HEK293T (cell line): ENCODE measurements at regions not wholly inside any gene's neighbourhood (a gene's known extent, or its start where the extent isn't known, plus 50 kb on each side); places are given as distances from the start of the nearest gene placed in this dataset.

Source experiments
- CTCF ChIA-PET: fragments of 350-600 bp; formaldehyde crosslinking; extraction: SDS; loops from one replicate; lab custom pipeline; 2021; ENCODE audit warnings: antibody characterized with exemption, inconsistent platforms; lab: Yijun Ruan, JAX
- POLR2A ChIA-PET: fragments of 350-600 bp; formaldehyde crosslinking; extraction: SDS; loops from one replicate; lab custom pipeline; 2020; ENCODE audit warnings: antibody characterized with exemption, inconsistent platforms; lab: Yijun Ruan, JAX
- DNase-seq: peaks from one replicate; pipeline ENCODE4 v3.0.0; 2012; ENCODE audit warnings: mixed read lengths; ENCODE audit errors: extremely low spot score
- ARNT ChIP-seq: fragments of 450-650 bp; IDR thresholded peaks from 2 replicates; pipeline ENCODE4 v1.6.1; 2017; ENCODE audit warnings: mild to moderate bottlenecking
- BHLHE40 ChIP-seq: fragments of 450-650 bp; IDR thresholded peaks from 2 replicates; pipeline ENCODE4 v1.6.1; 2016; ENCODE audit warnings: mild to moderate bottlenecking, moderate library complexity, borderline replicate concordance
- CTBP1 ChIP-seq: fragments of 450-650 bp; IDR thresholded peaks from 2 replicates; pipeline ENCODE4 v1.6.1; 2016; ENCODE audit warnings: borderline replicate concordance
- ELF4 ChIP-seq: fragments of 450-650 bp; IDR thresholded peaks from 2 replicates; pipeline ENCODE4 v1.6.1; 2017; ENCODE audit warnings: antibody characterized with exemption
- FOXA1 ChIP-seq: fragments of 450-650 bp; IDR thresholded peaks from 2 replicates; pipeline ENCODE4 v1.6.1; 2016; ENCODE audit warnings: mild to moderate bottlenecking
- FOXK2 ChIP-seq: fragments of 450-650 bp; IDR thresholded peaks from 2 replicates; pipeline ENCODE4 v1.6.1; 2016; ENCODE audit warnings: mild to moderate bottlenecking
- FOXM1 ChIP-seq: fragments of 450-650 bp; IDR thresholded peaks from 2 replicates; pipeline ENCODE4 v1.6.1; 2017; ENCODE audit warnings: mild to moderate bottlenecking, borderline replicate concordance
- HDGF ChIP-seq: fragments of 450-650 bp; IDR thresholded peaks from 2 replicates; pipeline ENCODE4 v1.6.1; 2017; ENCODE audit warnings: antibody characterized with exemption, borderline replicate concordance
- L3MBTL2 ChIP-seq: fragments of 450-650 bp; conservative IDR thresholded peaks from 2 replicates; pipeline ENCODE4 v1.6.1; 2016; ENCODE audit warnings: mild to moderate bottlenecking
- LEF1 ChIP-seq: fragments of 450-650 bp; IDR thresholded peaks from 2 replicates; pipeline ENCODE4 v1.6.1; 2017; ENCODE audit warnings: mild to moderate bottlenecking, borderline replicate concordance
- NFRKB ChIP-seq: fragments of 450-650 bp; IDR thresholded peaks from 2 replicates; pipeline ENCODE4 v1.6.1; 2016; ENCODE audit warnings: mild to moderate bottlenecking, moderate library complexity
- PKNOX1 ChIP-seq: fragments of 450-650 bp; IDR thresholded peaks from 2 replicates; pipeline ENCODE4 v1.6.1; 2016
- SP1 ChIP-seq: fragments of 450-650 bp; IDR thresholded peaks from 2 replicates; pipeline ENCODE4 v1.6.1; 2017
- SUZ12 ChIP-seq: fragments of 450-650 bp; IDR thresholded peaks from 2 replicates; pipeline ENCODE4 v1.6.1; 2016; ENCODE audit warnings: mild to moderate bottlenecking
- TARDBP ChIP-seq: fragments of 450-650 bp; IDR thresholded peaks from 2 replicates; pipeline ENCODE4 v1.6.1; 2016
- ZNF384 ChIP-seq: fragments of 450-650 bp; IDR thresholded peaks from 2 replicates; pipeline ENCODE4 v1.6.1; 2016

GRCh38 chr4:98733601-98734000, 75.2 kb upstream of the TSPAN5 start:
- TF ChIP-seq SUZ12 = no peak
- no peak for TF ChIP-seq FOXA1
- no peak for TF ChIP-seq ELF4
- TF ChIP-seq HDGF = no peak
- no peak for TF ChIP-seq SP1
- no peak for TF ChIP-seq BHLHE40
- no peak for TF ChIP-seq ZNF384
- no peak for TF ChIP-seq CTBP1
- TF ChIP-seq NFRKB = no peak
- no peak for TF ChIP-seq FOXK2

GRCh38 chr4:98728871-98729270, 70.5 kb upstream of the TSPAN5 start:
- ChIA-PET POLR2A (no interaction called here), CTCF (no interaction called here)
- TF ChIP-seq CTBP1 (no peak), BHLHE40 (no peak), ELF4 (no peak), LEF1 (no peak), NFRKB (no peak), FOXM1 (no peak), FOXK2 (no peak), ZNF384 (no peak), PKNOX1 (no peak), ARNT (no peak), L3MBTL2 (no peak), FOXA1 (no peak), SUZ12 (no peak), HDGF (no peak), SP1 (no peak), TARDBP (no peak)
- no peak for DNase-seq

More at GRCh38 chr4:98733601-98734000, 75.2 kb upstream of the TSPAN5 start:
- DNase-seq = no peak
- POLR2A ChIA-PET = no interaction called here
- CTCF ChIA-PET = no interaction called here

GRCh38 chr4:98728433-98728832, 70.0 kb upstream of the TSPAN5 start:
- no peak for DNase-seq
- ChIA-PET CTCF (no interaction called here), POLR2A (no interaction called here)
- TF ChIP-seq FOXA1 = no peak
- no peak for TF ChIP-seq FOXM1
- TF ChIP-seq TARDBP = no peak
- TF ChIP-seq BHLHE40 = no peak
- TF ChIP-seq FOXK2 = no peak
- no peak for TF ChIP-seq ARNT
- no peak for TF ChIP-seq CTBP1
- no peak for TF ChIP-seq HDGF
- TF ChIP-seq PKNOX1 = no peak
- TF ChIP-seq L3MBTL2 = no peak

DNA sequence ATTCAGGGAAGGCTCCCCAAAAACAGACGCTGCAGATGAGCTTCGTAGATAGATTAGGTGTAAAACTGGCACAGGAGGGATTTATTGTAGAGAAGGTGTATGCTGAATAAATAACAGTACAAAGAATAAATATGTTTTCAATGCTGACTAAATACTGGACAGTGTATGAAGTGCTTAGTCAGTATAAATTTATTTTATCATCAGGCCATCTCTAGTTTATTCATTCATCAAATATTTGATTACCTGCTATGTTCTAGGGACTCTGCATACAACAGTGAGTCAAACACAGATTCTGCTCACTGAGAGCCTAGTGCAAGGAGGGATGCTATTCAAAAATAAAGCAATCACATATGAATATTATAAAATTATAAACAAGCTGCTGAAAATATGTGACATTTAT, 63.6 kb upstream of the TSPAN5 start:
- CTCF ChIA-PET = no interaction called here
- DNase-seq = no peak
- no peak for TF ChIP-seq PKNOX1
- TF ChIP-seq LEF1 = no peak
- no peak for TF ChIP-seq CTBP1
- no peak for TF ChIP-seq ARNT
- no peak for TF ChIP-seq NFRKB
- TF ChIP-seq ZNF384 = no peak
- TF ChIP-seq BHLHE40 = no peak
- no peak for TF ChIP-seq FOXM1
- TF ChIP-seq L3MBTL2 = no peak
- POLR2A ChIA-PET = no interaction called here

DNA sequence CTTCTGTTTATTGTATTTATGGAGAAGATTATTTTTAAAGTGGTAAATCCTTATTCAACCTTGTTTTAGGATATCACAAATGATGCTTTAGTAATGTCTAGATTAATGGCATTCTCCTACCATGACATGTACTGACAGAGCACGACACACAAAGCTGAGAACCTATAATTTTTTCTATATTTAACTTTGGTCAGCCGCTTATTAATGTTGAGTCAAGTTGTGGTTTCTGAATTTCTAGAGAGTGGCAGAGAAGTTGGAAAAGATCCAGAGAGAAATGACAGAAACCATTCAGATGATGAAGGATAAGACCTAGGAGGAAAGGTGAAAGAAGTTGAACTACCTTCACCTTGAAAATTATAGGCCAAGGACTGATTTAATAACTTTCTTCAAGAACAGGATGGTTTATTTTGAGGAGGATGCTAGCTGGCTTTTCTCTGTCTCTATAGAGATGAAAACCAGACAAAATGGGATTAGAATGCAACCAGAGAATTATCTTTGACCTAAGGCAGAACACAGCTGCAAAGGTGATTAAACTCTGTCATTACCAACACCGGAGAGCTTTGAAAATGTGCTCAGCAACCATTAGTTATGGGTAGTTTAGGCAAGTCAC, 62.6 kb upstream of the TSPAN5 start:
- TF ChIP-seq L3MBTL2 (no peak), ZNF384 (no peak), BHLHE40 (no peak)
- no peak for DNase-seq
- CTCF ChIA-PET = no interaction called here
- POLR2A ChIA-PET = no interaction called here

DNA sequence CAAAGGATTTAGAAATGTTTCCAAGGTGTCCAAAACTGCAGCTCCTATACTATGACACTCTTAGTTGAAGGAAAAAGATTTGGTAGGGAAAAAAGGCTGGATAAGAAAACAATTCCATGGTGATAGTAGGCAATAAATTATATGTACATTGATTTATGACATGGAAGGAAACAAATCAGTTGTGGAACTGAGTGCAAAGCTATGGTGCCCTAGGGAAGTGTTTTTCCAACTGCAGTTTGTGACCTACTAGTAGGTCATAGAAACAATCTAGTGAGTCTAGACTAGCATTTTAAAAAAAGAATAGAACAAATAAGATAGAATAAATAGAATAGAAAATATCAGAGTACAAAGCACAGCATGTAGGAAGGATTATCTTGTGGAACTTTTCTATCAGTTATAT, 58.4 kb upstream of the TSPAN5 start:
- ChIA-PET CTCF (no interaction called here), POLR2A (no interaction called here)
- no peak for TF ChIP-seq ARNT
- peak; percentile 15; the same call in 1 of the 2 replicates for TF ChIP-seq PKNOX1
- TF ChIP-seq LEF1 = no peak
- no peak for DNase-seq
